HTR-8/SVneo (cell line): ENCODE measurements at regions not wholly inside any gene's neighbourhood (a gene's known extent, or its start where the extent isn't known, plus 50 kb on each side); places are given as distances from the start of the nearest gene placed in this dataset.
A peak's percentile ranks its signal among the peaks of the same experiment; 100 is the strongest.
"Not testable (repeated sequence)": the region's sequence is repeated elsewhere in the genome, so short reads cannot be mapped to it uniquely, and the experiment has no call there.

Source experiments
- DNase-seq: peaks from one replicate; pipeline ENCODE4 v3.0.0; 2011; ENCODE audit warnings: low spot score, mixed read lengths; ENCODE audit not compliant: insufficient read length
- FAIRE-seq: peaks from 2 replicates; lab custom pipeline; 2011; peaks lifted over from hg19 to GRCh38; lab: Jason Lieb, UNC

DNA sequence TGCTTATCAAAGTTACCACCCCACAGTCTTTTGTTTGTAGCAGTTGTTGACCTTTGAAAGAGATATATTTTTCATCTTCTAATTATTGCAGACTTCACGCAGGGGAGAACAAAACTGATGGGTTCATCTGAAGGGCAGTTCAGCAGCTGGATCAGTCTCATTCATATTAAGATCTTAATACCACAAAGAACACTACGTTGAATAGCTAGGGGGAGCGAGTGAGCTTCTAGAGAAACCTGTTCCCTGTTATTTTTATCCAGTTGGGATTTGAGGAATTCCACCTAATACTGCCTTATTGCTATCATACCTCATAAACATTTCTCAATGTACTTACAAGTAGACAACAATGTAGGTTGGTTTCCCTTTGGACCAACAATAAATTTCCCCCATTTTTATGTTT is 306.1 kb upstream of the KIF2B start:
- FAIRE-seq (peak; percentile 16), DNase-seq (peak; percentile 10)

- FAIRE-seq = no peak
Observed at GRCh38 chr17:53499277-53499676, 323.4 kb upstream of the KIF2B start.

DNA sequence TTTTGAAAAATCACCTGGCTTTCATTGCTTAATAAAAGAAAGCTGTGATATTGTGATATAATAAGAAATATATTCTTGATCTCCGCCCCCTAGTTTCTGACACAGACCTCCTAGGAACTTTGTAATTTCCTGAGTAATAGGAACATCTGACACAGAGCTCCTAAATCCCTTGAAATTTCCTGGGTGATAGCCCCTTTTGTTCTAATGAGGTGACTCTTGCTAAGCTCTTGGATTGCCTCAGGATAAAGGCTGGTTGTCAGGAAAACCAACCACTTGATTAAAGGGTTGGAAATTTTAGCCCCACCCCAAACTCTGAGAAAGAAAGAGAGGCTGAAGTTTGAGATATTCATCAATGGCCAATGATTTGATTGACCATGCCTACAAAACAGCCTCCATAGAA is 326.4 kb upstream of the KIF2B start:
- no peak for DNase-seq
- no peak for FAIRE-seq

More at GRCh38 chr17:53499277-53499676, 323.4 kb upstream of the KIF2B start:
- no peak for DNase-seq

DNA sequence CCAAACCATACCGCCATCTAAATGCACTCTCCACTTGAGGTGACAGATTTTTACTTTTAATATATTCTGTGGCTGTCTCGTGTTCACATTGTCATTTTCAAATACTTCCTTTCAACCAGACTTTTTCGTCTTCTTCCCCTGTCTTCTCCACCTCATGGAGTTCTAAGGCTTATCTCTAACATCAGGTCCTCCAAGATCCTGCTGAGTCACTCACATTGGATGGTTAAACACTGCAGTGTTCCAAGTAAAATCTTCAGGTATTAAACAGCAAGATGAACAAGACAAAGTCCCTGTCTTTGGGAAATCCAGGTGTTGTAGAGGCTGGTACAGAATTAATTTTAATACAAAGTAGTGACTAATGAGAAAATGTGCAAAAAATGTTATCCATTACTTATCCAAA is 330.2 kb upstream of the KIF2B start:
- FAIRE-seq = no peak
- DNase-seq = no peak

DNA sequence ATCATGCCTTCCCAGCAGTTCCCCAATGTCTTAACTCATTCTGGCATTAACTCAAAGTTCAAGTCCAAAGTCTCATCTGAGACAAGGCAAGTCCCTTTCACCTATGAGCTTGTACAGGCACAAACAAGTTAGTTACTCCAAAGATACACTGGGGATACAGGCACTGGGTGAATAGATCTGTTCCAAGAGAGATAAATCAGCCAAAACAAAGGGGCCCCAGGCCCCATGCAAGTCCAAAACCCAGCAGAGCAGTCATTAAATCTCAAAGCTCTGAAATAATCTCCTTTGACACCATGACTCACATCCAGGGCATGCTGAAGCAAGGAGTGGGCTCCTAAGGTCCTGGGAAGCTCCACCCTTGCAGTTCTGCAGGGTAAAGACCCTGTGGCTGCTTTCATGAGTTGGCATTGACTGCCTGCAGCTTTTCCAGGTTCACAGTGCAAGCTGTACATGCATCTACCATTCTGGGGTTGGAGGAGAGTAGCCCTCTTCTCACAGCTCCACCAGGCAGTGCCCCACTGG is 332.2 kb upstream of the KIF2B start:
- no peak for FAIRE-seq
- DNase-seq = no peak

DNA sequence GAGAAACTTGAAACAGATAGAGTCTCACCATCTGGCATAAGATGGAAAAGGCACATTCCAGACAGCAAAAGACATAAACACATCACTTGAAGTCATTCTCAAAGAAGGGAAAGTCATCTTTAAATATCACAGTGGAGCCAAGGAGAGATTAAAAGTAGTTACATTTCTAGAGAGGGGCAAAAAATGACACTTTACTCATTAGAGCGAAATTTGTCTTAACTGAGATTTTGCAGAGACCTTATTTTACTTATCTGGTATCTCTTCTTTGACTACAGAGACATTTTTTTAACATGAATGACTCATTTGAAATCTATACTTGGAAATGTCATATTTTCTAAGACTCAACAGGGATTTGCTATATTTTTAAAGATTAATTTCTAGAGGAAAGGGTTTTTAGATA is 339.0 kb upstream of the KIF2B start:
- FAIRE-seq (no peak), DNase-seq (no peak)

GRCh38 chr17:53475002-53475401 is 347.7 kb upstream of the KIF2B start:
- DNase-seq = no peak
- FAIRE-seq = no peak

DNA sequence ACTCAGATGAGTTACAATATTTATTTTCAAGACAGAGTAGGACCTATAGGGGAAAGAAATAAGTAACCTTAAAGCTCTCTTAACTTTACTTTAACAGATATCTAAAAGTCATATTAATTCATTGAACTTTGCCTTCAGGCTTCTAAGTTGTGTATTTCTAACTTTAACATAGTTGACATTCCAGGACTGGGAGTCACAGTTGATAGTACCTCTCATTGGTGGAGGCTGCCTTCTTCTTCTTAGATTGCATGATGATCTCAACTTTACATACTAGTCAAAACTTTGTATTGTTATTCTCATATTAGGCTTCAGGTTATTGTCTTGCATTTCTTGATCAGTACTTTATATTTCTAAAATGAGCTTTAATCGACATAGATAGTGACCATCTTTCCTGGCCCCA is 350.1 kb upstream of the KIF2B start:
- FAIRE-seq = peak; percentile 48
- peak; percentile 51 for DNase-seq

GRCh38 chr17:53471514-53471913 is 351.2 kb upstream of the KIF2B start:
- no peak for FAIRE-seq

DNA sequence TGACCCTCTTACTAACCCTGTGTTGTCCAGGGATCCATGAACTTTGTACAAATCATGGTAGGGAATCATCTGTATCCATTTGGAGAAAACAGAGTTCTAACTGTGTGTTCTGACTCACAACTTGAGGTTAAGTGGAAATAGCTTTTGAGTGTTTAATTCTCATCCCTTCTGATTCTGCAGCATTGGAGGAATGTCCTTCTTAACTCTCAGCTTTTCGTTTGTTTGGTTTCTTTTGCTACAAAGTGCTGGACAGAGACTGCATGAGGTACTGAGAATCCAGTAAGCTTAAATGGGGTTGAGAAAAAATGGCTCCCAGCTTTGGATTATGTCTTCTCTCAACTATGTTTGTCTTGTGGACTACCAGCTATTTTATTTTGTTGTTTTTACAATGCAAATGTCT is 352.1 kb upstream of the KIF2B start:
- DNase-seq (no peak), FAIRE-seq (peak; percentile 40)

More at GRCh38 chr17:53471514-53471913, 351.2 kb upstream of the KIF2B start:
- no peak for DNase-seq

GRCh38 chr17:53466733-53467132 is 356.0 kb upstream of the KIF2B start:
- FAIRE-seq (no peak), DNase-seq (no peak)

DNA sequence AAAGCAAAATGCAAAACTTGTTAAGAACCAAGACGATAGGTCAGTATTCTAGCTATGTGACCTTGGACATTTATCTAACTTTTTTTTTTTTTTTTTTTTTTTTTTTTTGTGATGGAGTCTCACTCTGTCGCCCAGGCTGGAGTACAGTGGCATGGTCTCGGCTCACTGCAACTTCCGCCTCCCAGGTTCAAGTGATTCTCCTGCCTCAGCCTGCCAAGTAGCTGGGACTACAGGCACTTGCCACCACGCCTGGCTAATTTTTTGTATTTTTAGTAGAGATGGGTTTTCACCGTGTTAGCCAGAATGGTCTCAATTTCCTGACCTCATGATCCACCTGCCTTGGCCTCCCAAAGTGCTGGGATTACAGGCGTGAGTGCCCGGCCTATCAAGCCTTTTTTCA is 358.3 kb upstream of the KIF2B start:
- FAIRE-seq, DNase-seq: not testable (repeated sequence)

GRCh38 chr17:53463363-53463762 is 359.4 kb upstream of the KIF2B start:
- no peak for FAIRE-seq
- DNase-seq = no peak

DNA sequence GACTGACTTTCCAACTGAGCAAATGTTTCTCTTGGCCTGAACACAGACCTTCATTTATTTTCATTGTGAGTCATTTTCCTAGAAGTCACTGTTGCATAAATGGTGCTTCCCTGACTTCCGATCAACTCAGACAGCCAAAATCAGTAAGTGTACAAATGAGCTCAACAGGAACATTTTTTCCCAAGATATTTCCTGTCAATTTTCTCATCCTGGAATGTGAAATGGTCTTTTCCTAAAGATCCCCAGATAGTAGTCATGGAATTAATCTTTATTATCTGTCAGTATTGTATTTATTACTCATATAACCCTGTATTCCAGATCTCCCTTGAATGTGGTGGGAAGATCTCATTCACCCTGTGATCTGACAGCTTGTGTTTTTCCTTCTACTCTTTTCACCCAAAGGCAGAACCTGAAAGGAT is 360.3 kb upstream of the KIF2B start:
- FAIRE-seq = no peak
- peak; percentile 30 for DNase-seq

GRCh38 chr17:53455943-53456342 is 366.8 kb upstream of the KIF2B start:
- FAIRE-seq, DNase-seq: not testable (repeated sequence)

- FAIRE-seq (no peak), DNase-seq (no peak)
Observed at GRCh38 chr17:53454337-53454736, 368.4 kb upstream of the KIF2B start.

- DNase-seq (no peak), FAIRE-seq (no peak)
Observed at GRCh38 chr17:53449324-53449723, 373.4 kb upstream of the KIF2B start.

DNA sequence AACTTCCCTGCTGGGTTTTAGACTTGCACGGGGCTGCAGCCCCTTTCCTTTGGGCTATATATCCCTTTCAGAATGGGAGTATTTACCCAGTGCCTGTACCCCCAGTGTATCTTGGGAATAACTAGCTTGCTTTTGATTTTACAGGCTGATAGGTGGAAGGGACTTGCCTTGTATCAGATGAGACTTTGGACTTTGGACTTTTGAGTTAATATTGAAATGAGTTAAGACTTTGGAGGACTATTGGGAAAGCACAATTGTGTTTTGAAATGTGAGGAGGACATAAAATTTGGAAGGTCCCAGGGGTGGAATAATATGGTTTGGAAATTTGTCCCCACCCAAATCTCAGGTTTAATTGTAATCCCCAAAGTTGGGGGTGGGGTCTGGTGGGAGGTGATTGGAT is 393.8 kb upstream of the KIF2B start:
- DNase-seq (no peak), FAIRE-seq (no peak)

DNA sequence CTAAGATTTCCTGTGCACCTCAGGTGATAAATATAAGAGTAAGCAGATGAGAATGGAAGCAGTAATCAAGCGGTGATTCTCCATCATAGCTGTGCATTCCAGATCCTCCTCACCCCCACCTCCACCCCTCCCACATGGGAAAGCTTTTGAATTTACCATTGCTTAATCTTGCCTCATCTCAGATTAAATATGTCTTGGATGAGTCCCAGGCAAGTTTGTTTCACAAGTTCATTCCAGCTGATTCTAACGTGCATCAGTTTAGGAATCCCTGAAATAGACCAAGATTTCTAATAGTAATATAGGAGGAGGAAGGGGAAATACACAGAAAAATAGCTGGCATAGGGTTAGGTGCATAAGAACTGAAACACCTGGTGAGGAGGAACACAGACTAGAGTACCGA is 396.2 kb upstream of the KIF2B start:
- DNase-seq = no peak
- FAIRE-seq = no peak

- no peak for DNase-seq
- peak; percentile 69 for FAIRE-seq
Observed at GRCh38 chr17:53420035-53420641, 402.6 kb upstream of the KIF2B start.

DNA sequence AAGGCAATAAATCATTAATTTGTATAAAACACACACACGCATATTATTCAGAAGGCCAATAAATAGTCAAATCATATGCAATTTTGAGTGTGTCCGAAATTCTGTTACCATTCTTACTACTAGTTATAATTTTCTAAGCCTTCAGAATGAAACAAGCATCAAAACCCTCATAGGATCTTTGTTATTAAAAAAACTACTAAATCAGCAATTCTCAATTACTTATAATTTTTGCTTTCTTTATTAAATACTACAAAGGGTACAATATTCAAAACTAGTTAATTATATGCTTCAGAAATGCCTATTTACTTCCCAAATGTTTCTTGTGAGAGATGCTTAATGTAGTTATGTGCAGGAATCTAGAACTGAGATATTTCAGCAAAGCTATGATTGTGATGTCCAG is 413.1 kb upstream of the KIF2B start:
- DNase-seq = no peak
- no peak for FAIRE-seq

DNA sequence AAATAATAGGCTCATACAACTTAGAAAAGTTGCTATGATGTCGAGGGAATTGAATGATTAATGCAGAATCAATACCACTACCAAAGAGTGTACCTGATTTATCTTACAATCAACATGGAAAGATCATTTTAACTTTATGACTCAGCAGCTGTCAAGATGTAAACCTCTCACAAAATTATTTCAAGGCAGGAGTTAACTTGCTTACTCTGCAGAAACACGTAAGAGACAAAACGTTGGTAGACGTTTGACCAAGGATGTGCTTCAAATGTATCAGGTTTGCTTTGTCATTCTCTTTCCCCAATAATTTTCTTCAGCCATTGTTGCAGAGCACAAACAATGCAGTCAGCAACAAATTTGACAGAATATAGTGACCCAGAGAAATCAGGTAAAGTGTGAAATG is 415.8 kb upstream of the KIF2B start:
- no peak for DNase-seq
- no peak for FAIRE-seq
